Keratinocyte (primary cell): ENCODE measurements at regions not wholly inside any gene's neighbourhood (a gene's known extent, or its start where the extent isn't known, plus 50 kb on each side); places are given as distances from the start of the nearest gene placed in this dataset.

Experiments used
- DNase-seq: peaks from one replicate; pipeline ENCODE4 v3.0.0-alpha.2; 2011; ENCODE audit warnings: low read depth, missing footprints, low spot score
- FAIRE-seq: peaks from 2 replicates; lab custom pipeline; 2011; peaks lifted over from hg19 to GRCh38; lab: Jason Lieb, UNC
- H2AFZ ChIP-seq: 2 replicates; pipeline ENCODE4 v1.6.0; 2012; ENCODE audit warnings: low read length, control low read depth, inconsistent platforms; ENCODE audit not compliant: control insufficient read depth
- H3K27ac ChIP-seq: 2 replicates; pipeline ENCODE4 v1.5.1; 2011; ENCODE audit warnings: low read length; ENCODE audit not compliant: control insufficient read depth, insufficient read depth
- H3K27me3 ChIP-seq: 3 replicates; pipeline ENCODE4 v1.6.0; 2011; ENCODE audit warnings: low read length; ENCODE audit not compliant: control insufficient read depth, insufficient read depth; ENCODE audit errors: extremely low read depth
- H3K36me3 ChIP-seq, 2 experiments: 2 replicates in 1 of 2; 3 replicates in 1 of 2; pipeline ENCODE4 v1.5.1; 2011; ENCODE audit warnings: low read length in 2 of 2, mild to moderate bottlenecking in 1 of 2; ENCODE audit not compliant: control insufficient read depth in 2 of 2, insufficient read depth in 2 of 2; ENCODE audit errors: extremely low read depth in 1 of 2
- H3K4me1 ChIP-seq: 3 replicates; pipeline ENCODE4 v1.5.1; 2011; ENCODE audit warnings: low read length; ENCODE audit not compliant: control insufficient read depth, insufficient read depth; ENCODE audit errors: extremely low read depth
- H3K4me2 ChIP-seq: 3 replicates; pipeline ENCODE4 v1.6.0; 2011; ENCODE audit warnings: low read depth, low read length; ENCODE audit not compliant: control insufficient read depth, insufficient read depth; ENCODE audit errors: extremely low read depth
- H3K4me3 ChIP-seq, 3 experiments: fragments of 200-600 bp in 1 of 3; sonication (generic) in 1 of 3; 2 replicates in 2 of 3; 3 replicates in 1 of 3; pipeline ENCODE4 v1.5.1; 2011 to 2016; ENCODE audit warnings: low read length in 3 of 3, mild to moderate bottlenecking in 3 of 3, control low read depth in 2 of 3, inconsistent platforms in 1 of 3, low read depth in 1 of 3, mixed read lengths in 1 of 3, mixed run types in 1 of 3, moderate library complexity in 1 of 3; ENCODE audit not compliant: control insufficient read depth in 2 of 3, insufficient read depth in 2 of 3; ENCODE audit errors: extremely low read depth in 1 of 3
- H3K79me2 ChIP-seq: 2 replicates; pipeline ENCODE4 v1.6.0; 2012; ENCODE audit warnings: low read length; ENCODE audit not compliant: control insufficient read depth, insufficient read depth
- H3K9ac ChIP-seq: 3 replicates; pipeline ENCODE4 v1.6.0; 2011; ENCODE audit warnings: low read length; ENCODE audit not compliant: control insufficient read depth, insufficient read depth; ENCODE audit errors: extremely low read depth
- H3K9me1 ChIP-seq: 3 replicates; pipeline ENCODE4 v1.6.0; 2011; ENCODE audit warnings: low read length; ENCODE audit not compliant: control insufficient read depth, insufficient read depth; ENCODE audit errors: extremely low read depth
- H3K9me3 ChIP-seq: 2 replicates; pipeline ENCODE4 v1.5.1; 2012; ENCODE audit warnings: low read depth, low read length; ENCODE audit not compliant: control insufficient read depth
- H4K20me1 ChIP-seq: 3 replicates; pipeline ENCODE4 v1.6.0; 2011; ENCODE audit warnings: low read length; ENCODE audit not compliant: control insufficient read depth, insufficient read depth; ENCODE audit errors: extremely low read depth
- CTCF ChIP-seq, 3 experiments: IDR thresholded peaks in 1 of 3; conservative IDR thresholded peaks in 1 of 3; optimal IDR thresholded peaks in 1 of 3; 2 replicates in 2 of 3; 3 replicates in 1 of 3; pipeline versions ENCODE3 to v1.5.1; 2011; ENCODE audit warnings: low read length in 3 of 3, mild to moderate bottlenecking in 3 of 3, moderate library complexity in 2 of 3, control low read depth in 1 of 3, inconsistent platforms in 1 of 3; ENCODE audit not compliant: insufficient read depth in 2 of 3; ENCODE audit errors: extremely low read depth in 1 of 3
- EZH2 ChIP-seq: IDR thresholded peaks from one replicate; pipeline ENCODE4 v1.6.1; 2012; ENCODE audit warnings: inconsistent platforms, mild to moderate bottlenecking, low read length, moderate library complexity
- dilution Hi-C: fragments of 300-500 bp; cut with MboI; formaldehyde crosslinking; loops from one replicate; pipeline ENCODE4 v1.7.0; 2020; ENCODE audit warnings: low sequenced_read_pairs; ENCODE audit not compliant: extremely low pct_ligation_motif_present

GRCh38 chr22:47376901-47377505 is 614.6 kb downstream of the TBC1D22A start:
- H3K79me2 ChIP-seq: no peaks in the 10 kb centered on the region
- no peak overlapping the region for H2AFZ ChIP-seq
- no peak overlapping the region for H3K4me3 ChIP-seq
- H3K9me3 ChIP-seq: peaks cover 7% of the 10 kb centered on the region
- no peak for DNase-seq
- H4K20me1 ChIP-seq: no peaks in the 10 kb centered on the region
- H3K9ac ChIP-seq: no peak overlapping the region
- H3K4me2 ChIP-seq: no peak overlapping the region
- H3K9me1 ChIP-seq: no peaks in the 10 kb centered on the region
- H3K4me1 ChIP-seq: no peaks in the 10 kb centered on the region
- no peak for TF ChIP-seq CTCF (optimal IDR thresholded peaks at IDR 0.05 in 1 of 3, IDR thresholded peaks at IDR 0.05 in 1 of 3, conservative IDR thresholded peaks at IDR 0.05 in 1 of 3; ENCODE audit: extremely low read depth in 1 of 3, insufficient read depth in 2 of 3, low read length in 3 of 3)
- no peak for TF ChIP-seq EZH2
- no peaks in the 10 kb centered on the region for H3K27me3 ChIP-seq
- no peak for FAIRE-seq
- no peaks in the 10 kb centered on the region for H3K36me3 ChIP-seq
- dilution Hi-C loops: no loop called here
- no peak overlapping the region for H3K27ac ChIP-seq

GRCh38 chr22:47376322-47376700 is 613.9 kb downstream of the TBC1D22A start:
- no peak for FAIRE-seq
- dilution Hi-C loops: no loop called here

More at GRCh38 chr22:47376322-47376700, 613.9 kb downstream of the TBC1D22A start:
- no peak for TF ChIP-seq EZH2
- no peak for TF ChIP-seq CTCF (optimal IDR thresholded peaks at IDR 0.05 in 1 of 3, IDR thresholded peaks at IDR 0.05 in 1 of 3, conservative IDR thresholded peaks at IDR 0.05 in 1 of 3; ENCODE audit: extremely low read depth in 1 of 3, insufficient read depth in 2 of 3, low read length in 3 of 3)
- Histone ChIP-seq H4K20me1 (no peaks in the 10 kb centered on the region), H2AFZ (no peak overlapping the region), H3K79me2 (no peaks in the 10 kb centered on the region), H3K9ac (no peak overlapping the region), H3K27ac (no peak overlapping the region), H3K4me3 (no peak overlapping the region), H3K9me1 (no peaks in the 10 kb centered on the region), H3K9me3 (peaks cover 7% of the 10 kb centered on the region), H3K4me2 (no peak overlapping the region), H3K27me3 (no peaks in the 10 kb centered on the region), H3K4me1 (no peaks in the 10 kb centered on the region), H3K36me3 (no peaks in the 10 kb centered on the region)
- no peak for DNase-seq
